Omental fat pad (tissue), 3 donors: ENCODE measurements at regions not wholly inside any gene's neighbourhood (a gene's known extent, or its start where the extent isn't known, plus 50 kb on each side); places are given as distances from the start of the nearest gene placed in this dataset.
"Not testable (repeated sequence)": the region's sequence is repeated elsewhere in the genome, so short reads cannot be mapped to it uniquely, and the experiment has no call there.

Experiments used
- ATAC-seq: fragments of 150-250 bp; one replicate; pipeline ENCODE4 v1.9.1; 2016; ENCODE audit warnings: mild to moderate bottlenecking, moderate library complexity; ENCODE audit not compliant: low FRiP score
- DNase-seq: peaks from one replicate; pipeline ENCODE4 v3.0.0-alpha.2; 2019; ENCODE audit warnings: low spot score
- CTCF ChIP-seq, 3 donors: fragments of 450-650 bp; IDR thresholded peaks; one replicate each; pipeline ENCODE4 v1.5.1; 2016 to 2017; ENCODE audit warnings: antibody characterized with exemption in 3 of 3, mild to moderate bottlenecking in 3 of 3, moderate library complexity in 2 of 3

GRCh38 chr2:198545411-198545810 lies 741.0 kb downstream of the PLCL1 start:
- ATAC-seq (no peak), DNase-seq (no peak)
- TF ChIP-seq CTCF (IDR thresholded peaks at IDR 0.05) = no peak

- TF ChIP-seq CTCF (IDR thresholded peaks at IDR 0.05) = no peak
- DNase-seq = no peak
- ATAC-seq = no peak
Observed at GRCh38 chr2:198544461-198544860, 740.1 kb downstream of the PLCL1 start.

GRCh38 chr2:198534756-198535155 lies 730.4 kb downstream of the PLCL1 start:
- TF ChIP-seq CTCF (IDR thresholded peaks at IDR 0.05) = no peak
- DNase-seq = no peak
- ATAC-seq = no peak

GRCh38 chr2:198525211-198525969 lies 721.0 kb downstream of the PLCL1 start:
- TF ChIP-seq CTCF (IDR thresholded peaks at IDR 0.05) = no peak
- ATAC-seq (no peak), DNase-seq (no peak)

- DNase-seq (no peak), ATAC-seq (no peak)
- TF ChIP-seq CTCF (IDR thresholded peaks at IDR 0.05) = no peak
Observed at GRCh38 chr2:198523710-198524109, 719.3 kb downstream of the PLCL1 start.

GRCh38 chr2:198518935-198519334 lies 714.5 kb downstream of the PLCL1 start:
- TF ChIP-seq CTCF (IDR thresholded peaks at IDR 0.05) = no peak
- ATAC-seq (no peak), DNase-seq (no peak)

GRCh38 chr2:198517976-198518375 lies 713.6 kb downstream of the PLCL1 start:
- DNase-seq (no peak), ATAC-seq (no peak)
- no peak for TF ChIP-seq CTCF (IDR thresholded peaks at IDR 0.05)

GRCh38 chr2:198508610-198509009 lies 704.2 kb downstream of the PLCL1 start:
- not testable (repeated sequence) for ATAC-seq, DNase-seq
